ENCODE measurements at regions not wholly inside any gene's neighbourhood (a gene's known extent, or its start where the extent isn't known, plus 50 kb on each side); places are given as distances from the start of the nearest gene placed in this dataset.

DNA sequence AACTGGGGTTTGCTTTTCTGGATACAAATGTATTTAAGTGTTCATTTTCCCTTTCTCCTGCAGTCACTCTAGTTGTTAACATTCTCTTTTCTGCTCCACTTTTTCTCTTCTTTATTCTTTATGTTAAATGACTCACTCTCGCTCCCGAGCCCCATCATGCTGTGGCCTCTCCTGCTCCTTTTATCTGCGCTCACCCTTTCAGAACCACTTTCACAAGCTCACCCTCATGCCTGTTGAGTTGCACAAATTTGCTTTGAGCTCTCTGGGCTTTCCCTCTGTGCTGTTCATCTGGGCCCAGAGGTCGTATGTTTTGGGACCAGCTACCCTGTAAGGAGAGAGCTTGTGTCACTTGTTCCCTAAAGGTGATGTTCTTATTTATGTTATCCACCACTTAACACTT, 98.1 kb upstream of the ASCC3 start:
- in situ Hi-C loops (cut with MboI), result no loop called here
- Histone ChIP-seq H3K79me2 (ENCODE audit: insufficient read depth) (no peaks in the 10 kb centered on the region), H2AFZ (no peak overlapping the region), H3K27ac (no peak overlapping the region), H3K4me2 (ENCODE audit: unreplicated experiment) (no peak overlapping the region), H3K9me2 (ENCODE audit: insufficient read depth) (no peaks in the 10 kb centered on the region), H3F3A (ENCODE audit: insufficient read depth) (no peaks in the 10 kb centered on the region), H3K4me3 (no peak overlapping the region), H3K9ac (no peak overlapping the region), H3K36me3 (ENCODE audit: low read depth) (no peaks in the 10 kb centered on the region), H3K9me3 (ENCODE audit: low read depth) (no peaks in the 10 kb centered on the region), H4K20me1 (ENCODE audit: insufficient read depth) (no peaks in the 10 kb centered on the region), H3K27me3 (replicated peaks; ENCODE audit: insufficient read depth) (no peaks in the 10 kb centered on the region), H3K4me1 (ENCODE audit: insufficient read depth) (no peaks in the 10 kb centered on the region)
- TF ChIP-seq EZH2phosphoT487 (IDR thresholded peaks at IDR 0.05; ENCODE audit: insufficient read depth, low read depth) (no peak), EZH2 (IDR thresholded peaks at IDR 0.05; ENCODE audit: insufficient read depth, poor library complexity, severe bottlenecking) (no peak)
- DNase-seq, result no peak
- 49 to 63% methylated on average over 4 of the region's 4 CpGs for WGBS, 2 experiments (ENCODE audit: low coverage in 1 of 2, low lambda C conversion rate in 2 of 2, missing lambda C conversion rate in 2 of 2)

GRCh38 chr6:100980949-100981348, 99.8 kb upstream of the ASCC3 start:
- no peaks in the 10 kb centered on the region for H3K36me3 ChIP-seq (ENCODE audit: low read depth)
- no peaks in the 10 kb centered on the region for H3F3A ChIP-seq (ENCODE audit: insufficient read depth)
- no peak overlapping the region for H3K4me2 ChIP-seq (ENCODE audit: unreplicated experiment)
- no peaks in the 10 kb centered on the region for H4K20me1 ChIP-seq (ENCODE audit: insufficient read depth)
- H3K27me3 ChIP-seq (replicated peaks; ENCODE audit: insufficient read depth), result no peaks in the 10 kb centered on the region
- H3K9ac ChIP-seq, result no peak overlapping the region
- H3K79me2 ChIP-seq (ENCODE audit: insufficient read depth), result no peaks in the 10 kb centered on the region
- no peak for TF ChIP-seq EZH2phosphoT487 (IDR thresholded peaks at IDR 0.05; ENCODE audit: insufficient read depth, low read depth)
- TF ChIP-seq EZH2 (IDR thresholded peaks at IDR 0.05; ENCODE audit: insufficient read depth, poor library complexity, severe bottlenecking), result no peak
- H3K4me1 ChIP-seq (ENCODE audit: insufficient read depth), result no peaks in the 10 kb centered on the region
- in situ Hi-C loops (cut with MboI), result no loop called here
- H3K9me2 ChIP-seq (ENCODE audit: insufficient read depth), result no peaks in the 10 kb centered on the region
- no peak overlapping the region for H3K27ac ChIP-seq
- WGBS, 2 experiments (ENCODE audit: low coverage in 1 of 2, low lambda C conversion rate in 2 of 2, missing lambda C conversion rate in 2 of 2), result 50 to 53% methylated on average over 1 of the region's 1 CpG
- no peaks in the 10 kb centered on the region for H3K9me3 ChIP-seq (ENCODE audit: low read depth)
- no peak overlapping the region for H3K4me3 ChIP-seq
- H2AFZ ChIP-seq, result no peak overlapping the region
- no peak for DNase-seq

GRCh38 chr6:100986921-100987320, 105.8 kb upstream of the ASCC3 start:
- H3K36me3 ChIP-seq (ENCODE audit: low read depth), result no peaks in the 10 kb centered on the region
- H3K79me2 ChIP-seq (ENCODE audit: insufficient read depth), result no peaks in the 10 kb centered on the region
- no peak overlapping the region for H2AFZ ChIP-seq
- 19 to 31% methylated on average over 1 of the region's 1 CpG for WGBS, 2 experiments (ENCODE audit: low coverage in 1 of 2, low lambda C conversion rate in 2 of 2, missing lambda C conversion rate in 2 of 2)
- H4K20me1 ChIP-seq (ENCODE audit: insufficient read depth), result no peaks in the 10 kb centered on the region
- no peak overlapping the region for H3K4me3 ChIP-seq
- TF ChIP-seq EZH2 (IDR thresholded peaks at IDR 0.05; ENCODE audit: insufficient read depth, poor library complexity, severe bottlenecking) (no peak), EZH2phosphoT487 (IDR thresholded peaks at IDR 0.05; ENCODE audit: insufficient read depth, low read depth) (no peak)
- H3K4me1 ChIP-seq (ENCODE audit: insufficient read depth), result no peaks in the 10 kb centered on the region
- no peak overlapping the region for H3K9ac ChIP-seq
- no peaks in the 10 kb centered on the region for H3K9me3 ChIP-seq (ENCODE audit: low read depth)
- in situ Hi-C loops (cut with MboI), result no loop called here
- no peak overlapping the region for H3K4me2 ChIP-seq (ENCODE audit: unreplicated experiment)
- H3K9me2 ChIP-seq (ENCODE audit: insufficient read depth), result no peaks in the 10 kb centered on the region
- no peak overlapping the region for H3K27ac ChIP-seq
- H3F3A ChIP-seq (ENCODE audit: insufficient read depth), result no peaks in the 10 kb centered on the region
- no peaks in the 10 kb centered on the region for H3K27me3 ChIP-seq (replicated peaks; ENCODE audit: insufficient read depth)
- DNase-seq, result no peak

DNA sequence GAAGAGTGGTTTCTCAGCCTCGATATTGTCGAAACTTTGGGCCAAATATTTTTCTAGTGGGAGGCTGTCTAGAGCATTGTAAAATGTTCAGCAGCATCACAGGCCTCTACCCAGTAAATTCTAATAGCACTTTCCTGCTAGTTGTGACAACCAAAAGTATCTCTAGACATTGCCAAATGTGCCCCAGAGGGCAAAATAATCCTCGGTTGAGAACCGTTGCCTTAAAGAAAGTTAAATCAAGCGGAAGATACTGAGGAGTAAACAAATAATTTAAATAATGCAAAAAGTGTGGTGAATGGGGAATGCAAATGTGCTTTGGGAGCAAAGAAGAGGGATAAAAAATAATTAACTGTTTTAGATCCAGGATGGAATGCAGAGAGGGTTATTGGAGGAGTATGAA, 106.4 kb upstream of the ASCC3 start:
- H2AFZ ChIP-seq, result no peak overlapping the region
- no peak for TF ChIP-seq EZH2 (IDR thresholded peaks at IDR 0.05; ENCODE audit: insufficient read depth, poor library complexity, severe bottlenecking)
- no peak for TF ChIP-seq EZH2phosphoT487 (IDR thresholded peaks at IDR 0.05; ENCODE audit: insufficient read depth, low read depth)
- no peaks in the 10 kb centered on the region for H3F3A ChIP-seq (ENCODE audit: insufficient read depth)
- no peak for DNase-seq
- 49 to 66% methylated on average over 5 of the region's 5 CpGs for WGBS, 2 experiments (ENCODE audit: low coverage in 1 of 2, low lambda C conversion rate in 2 of 2, missing lambda C conversion rate in 2 of 2)
- H3K36me3 ChIP-seq (ENCODE audit: low read depth), result no peaks in the 10 kb centered on the region
- no peak overlapping the region for H3K27ac ChIP-seq
- H3K9me2 ChIP-seq (ENCODE audit: insufficient read depth), result no peaks in the 10 kb centered on the region
- no peaks in the 10 kb centered on the region for H4K20me1 ChIP-seq (ENCODE audit: insufficient read depth)
- H3K4me1 ChIP-seq (ENCODE audit: insufficient read depth), result no peaks in the 10 kb centered on the region
- H3K9me3 ChIP-seq (ENCODE audit: low read depth), result no peaks in the 10 kb centered on the region
- H3K9ac ChIP-seq, result no peak overlapping the region
- H3K4me3 ChIP-seq, result no peak overlapping the region
- no peaks in the 10 kb centered on the region for H3K27me3 ChIP-seq (replicated peaks; ENCODE audit: insufficient read depth)
- H3K79me2 ChIP-seq (ENCODE audit: insufficient read depth), result no peaks in the 10 kb centered on the region
- in situ Hi-C loops (cut with MboI), result no loop called here
- H3K4me2 ChIP-seq (ENCODE audit: unreplicated experiment), result no peak overlapping the region

DNA sequence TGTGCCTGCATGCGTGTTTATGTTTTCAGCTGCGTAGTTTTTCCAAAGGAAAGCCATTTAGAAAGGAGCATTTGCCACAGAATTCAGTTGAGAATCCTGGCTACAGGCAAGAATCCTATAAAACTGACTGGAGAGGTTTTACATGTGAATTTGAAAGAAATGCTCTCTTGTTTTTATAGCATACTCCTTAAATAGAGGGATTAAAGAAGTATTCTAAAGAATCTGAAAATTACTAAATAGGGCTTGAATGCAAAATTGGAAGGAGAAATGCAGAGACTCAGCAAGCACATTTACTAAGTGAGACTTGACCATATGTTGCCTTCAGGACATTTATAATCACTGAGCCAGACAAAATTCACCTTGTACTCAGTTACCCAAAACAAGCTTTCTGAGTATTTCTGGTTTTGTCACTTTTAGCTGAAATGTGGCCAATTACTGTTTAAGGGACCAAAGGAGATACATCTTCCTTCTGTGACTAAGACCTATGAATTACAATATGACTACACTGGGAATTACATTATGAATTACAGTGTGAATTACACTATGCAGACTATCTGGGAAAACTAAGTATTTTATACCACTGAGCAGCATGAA, 107.4 kb upstream of the ASCC3 start:
- no peak for DNase-seq
- Histone ChIP-seq H3K4me1 (ENCODE audit: insufficient read depth) (no peaks in the 10 kb centered on the region), H3K4me3 (no peak overlapping the region), H3K36me3 (ENCODE audit: low read depth) (no peaks in the 10 kb centered on the region), H4K20me1 (ENCODE audit: insufficient read depth) (no peaks in the 10 kb centered on the region), H3K27me3 (replicated peaks; ENCODE audit: insufficient read depth) (no peaks in the 10 kb centered on the region), H2AFZ (no peak overlapping the region), H3F3A (ENCODE audit: insufficient read depth) (no peaks in the 10 kb centered on the region), H3K27ac (no peak overlapping the region), H3K79me2 (ENCODE audit: insufficient read depth) (no peaks in the 10 kb centered on the region), H3K9me3 (ENCODE audit: low read depth) (no peaks in the 10 kb centered on the region), H3K9me2 (ENCODE audit: insufficient read depth) (no peaks in the 10 kb centered on the region), H3K4me2 (ENCODE audit: unreplicated experiment) (no peak overlapping the region), H3K9ac (no peak overlapping the region)
- in situ Hi-C loops (cut with MboI), result no loop called here
- 38 to 40% methylated on average over 2 of the region's 2 CpGs for WGBS, 2 experiments (ENCODE audit: low coverage in 1 of 2, low lambda C conversion rate in 2 of 2, missing lambda C conversion rate in 2 of 2)
- TF ChIP-seq EZH2phosphoT487 (IDR thresholded peaks at IDR 0.05; ENCODE audit: insufficient read depth, low read depth) (no peak), EZH2 (IDR thresholded peaks at IDR 0.05; ENCODE audit: insufficient read depth, poor library complexity, severe bottlenecking) (no peak)

All from GM23248 (cell line).